ENCODE measurements at regions not wholly inside any gene's neighbourhood (a gene's known extent, or its start where the extent isn't known, plus 50 kb on each side); places are given as distances from the start of the nearest gene placed in this dataset.
"Not testable (repeated sequence)": the region's sequence is repeated elsewhere in the genome, so short reads cannot be mapped to it uniquely, and the experiment has no call there.

- Histone ChIP-seq H3K27ac (no peak overlapping the region), H3K4me3 (no peak overlapping the region), H3K4me1 (replicated peaks in 1 of 2) (peaks cover 10 to 13% of the 10 kb centered on the region in 2 donors)
- in situ Hi-C loops (cut with MboI; ENCODE audit: low pct_unique_long_range_greater_than_20kb in 2 of 9, low sequenced_read_pairs in 9 of 9, unreplicated experiment in 9 of 9): no loop called here
- 20 to 83% (median 67%) methylated on average over 1 to 4 of the region's 4 CpGs; no CpG with 5 or more reads in 5 of the 10 experiments for WGBS, 10 experiments
- ATAC-seq (replicated peaks in 6 of 8): no peak
Observed at GRCh38 chrX:13194291-13195103, 125.4 kb downstream of the ATXN3L start.

- 50 to 100% (median 74%) methylated on average over 2 to 3 of the region's 3 CpGs; no CpG with 5 or more reads in 5 of the 10 experiments for WGBS, 10 experiments
- Histone ChIP-seq H3K4me1 (replicated peaks in 1 of 2) (no peaks in the 10 kb centered on the region), H3K4me3 (no peak overlapping the region), H3K27ac (no peak overlapping the region)
- in situ Hi-C loops (cut with MboI; ENCODE audit: low pct_unique_long_range_greater_than_20kb in 2 of 9, low sequenced_read_pairs in 9 of 9, unreplicated experiment in 9 of 9): no loop called here
- ATAC-seq (replicated peaks in 6 of 8): peak in 3 of 8 experiments; percentile 33 to 58 (median 38)
Observed at GRCh38 chrX:13190051-13190450, 129.8 kb downstream of the ATXN3L start.

- Histone ChIP-seq H3K27ac (no peak overlapping the region), H3K4me3 (no peak overlapping the region), H3K4me1 (replicated peaks in 1 of 2) (no peaks in the 10 kb centered on the region)
- 44 to 100% (median 77%) methylated on average over 1 to 6 of the region's 6 CpGs; no CpG with 5 or more reads in 2 of the 10 experiments for WGBS, 10 experiments
- in situ Hi-C loops (cut with MboI; ENCODE audit: low pct_unique_long_range_greater_than_20kb in 2 of 9, low sequenced_read_pairs in 9 of 9, unreplicated experiment in 9 of 9): no loop called here
- no peak for ATAC-seq (replicated peaks in 6 of 8)
Observed at GRCh38 chrX:13189380-13189779, 130.5 kb downstream of the ATXN3L start.

GRCh38 chrX:13188731-13189309 lies 131.0 kb downstream of the ATXN3L start:
- H3K4me3 ChIP-seq: no peak overlapping the region
- ATAC-seq (replicated peaks in 6 of 8): no peak
- in situ Hi-C loops (cut with MboI; ENCODE audit: low pct_unique_long_range_greater_than_20kb in 2 of 9, low sequenced_read_pairs in 9 of 9, unreplicated experiment in 9 of 9): no loop called here
- no peaks in the 10 kb centered on the region for H3K4me1 ChIP-seq (replicated peaks in 1 of 2)
- WGBS, 10 experiments: 0 to 100% (median 72%) methylated on average over 1 to 5 of the region's 5 CpGs; no CpG with 5 or more reads in 1 of the 10 experiments
- no peak overlapping the region for H3K27ac ChIP-seq

GRCh38 chrX:13186643-13187042 lies 133.2 kb downstream of the ATXN3L start:
- H3K4me1 ChIP-seq (replicated peaks in 1 of 2); H3K27ac ChIP-seq; ATAC-seq (replicated peaks in 6 of 8); H3K4me3 ChIP-seq; in situ Hi-C loops (cut with MboI; ENCODE audit: low pct_unique_long_range_greater_than_20kb in 2 of 9, low sequenced_read_pairs in 9 of 9, unreplicated experiment in 9 of 9): not testable (repeated sequence)
- WGBS, 10 experiments: 36 to 86% methylated on average over 1 to 2 of the region's 3 CpGs; no CpG with 5 or more reads in 8 of the 10 experiments

- H3K27ac ChIP-seq: no peak overlapping the region
- in situ Hi-C loops (cut with MboI; ENCODE audit: low pct_unique_long_range_greater_than_20kb in 2 of 9, low sequenced_read_pairs in 9 of 9, unreplicated experiment in 9 of 9): no loop called here
- no peaks in the 10 kb centered on the region for H3K4me1 ChIP-seq (replicated peaks in 1 of 2)
- no peak for ATAC-seq (replicated peaks in 6 of 8)
- 55 to 100% (median 74%) methylated on average over 1 to 2 of the region's 2 CpGs; no CpG with 5 or more reads in 6 of the 10 experiments for WGBS, 10 experiments
- no peak overlapping the region for H3K4me3 ChIP-seq
Observed at GRCh38 chrX:13180807-13181206, 136.4 kb upstream of the FAM9C start.

GRCh38 chrX:13179586-13179985 lies 135.2 kb upstream of the FAM9C start:
- WGBS, 10 experiments: 80 to 100% (median 85%) methylated on average over 1 to 3 of the region's 3 CpGs; no CpG with 5 or more reads in 5 of the 10 experiments
- ATAC-seq (replicated peaks in 6 of 8): no peak
- no peak overlapping the region for H3K27ac ChIP-seq
- no peak overlapping the region for H3K4me3 ChIP-seq
- in situ Hi-C loops (cut with MboI; ENCODE audit: low pct_unique_long_range_greater_than_20kb in 2 of 9, low sequenced_read_pairs in 9 of 9, unreplicated experiment in 9 of 9): no loop called here
- H3K4me1 ChIP-seq (replicated peaks in 1 of 2): no peaks in the 10 kb centered on the region

GRCh38 chrX:13179100-13179499 lies 134.7 kb upstream of the FAM9C start:
- Histone ChIP-seq H3K27ac (no peak overlapping the region), H3K4me3 (no peak overlapping the region), H3K4me1 (replicated peaks in 1 of 2) (no peaks in the 10 kb centered on the region)
- ATAC-seq (replicated peaks in 6 of 8): no peak
- WGBS, 10 experiments: 60 to 100% methylated on average over 1 of the region's 2 CpGs; no CpG with 5 or more reads in 8 of the 10 experiments
- in situ Hi-C loops (cut with MboI; ENCODE audit: low pct_unique_long_range_greater_than_20kb in 2 of 9, low sequenced_read_pairs in 9 of 9, unreplicated experiment in 9 of 9): no loop called here

- Histone ChIP-seq H3K4me1 (replicated peaks in 1 of 2) (no peaks in the 10 kb centered on the region), H3K4me3 (no peak overlapping the region), H3K27ac (no peak overlapping the region)
- WGBS, 10 experiments: 40 to 100% (median 77%) methylated on average over 1 to 5 of the region's 6 CpGs; no CpG with 5 or more reads in 3 of the 10 experiments
- in situ Hi-C loops (cut with MboI; ENCODE audit: low pct_unique_long_range_greater_than_20kb in 2 of 9, low sequenced_read_pairs in 9 of 9, unreplicated experiment in 9 of 9): no loop called here
- peak in 3 of 8 experiments; percentile 48 to 60 (median 48) for ATAC-seq (replicated peaks in 6 of 8)
Observed at GRCh38 chrX:13177921-13178566, 133.6 kb upstream of the FAM9C start.

- in situ Hi-C loops (cut with MboI; ENCODE audit: low pct_unique_long_range_greater_than_20kb in 2 of 9, low sequenced_read_pairs in 9 of 9, unreplicated experiment in 9 of 9): no loop called here
- H3K4me3 ChIP-seq: no peak overlapping the region
- WGBS, 10 experiments: 48 to 100% (median 94%) methylated on average over 1 to 2 of the region's 2 CpGs; no CpG with 5 or more reads in 6 of the 10 experiments
- no peak overlapping the region for H3K27ac ChIP-seq
- ATAC-seq (replicated peaks in 6 of 8): no peak
- no peaks in the 10 kb centered on the region for H3K4me1 ChIP-seq (replicated peaks in 1 of 2)
Observed at GRCh38 chrX:13175056-13175455, 130.6 kb upstream of the FAM9C start.

- WGBS, 10 experiments: 20 to 100% (median 88%) methylated on average over 1 to 2 of the region's 2 CpGs; no CpG with 5 or more reads in 4 of the 10 experiments
- no peak for ATAC-seq (replicated peaks in 6 of 8)
- in situ Hi-C loops (cut with MboI; ENCODE audit: low pct_unique_long_range_greater_than_20kb in 2 of 9, low sequenced_read_pairs in 9 of 9, unreplicated experiment in 9 of 9): no loop called here
Observed at GRCh38 chrX:13170966-13171558, 126.6 kb upstream of the FAM9C start.

GRCh38 chrX:13169684-13170083 lies 125.3 kb upstream of the FAM9C start:
- no peak overlapping the region for H3K27ac ChIP-seq
- WGBS, 10 experiments: 80 to 100% (median 100%) methylated on average over 1 to 2 of the region's 2 CpGs; no CpG with 5 or more reads in 3 of the 10 experiments
- no peak overlapping the region for H3K4me3 ChIP-seq
- H3K4me1 ChIP-seq (replicated peaks in 1 of 2): peaks cover 18 to 24% of the 10 kb centered on the region in 2 donors
- no peak for ATAC-seq (replicated peaks in 6 of 8)
- in situ Hi-C loops (cut with MboI; ENCODE audit: low pct_unique_long_range_greater_than_20kb in 2 of 9, low sequenced_read_pairs in 9 of 9, unreplicated experiment in 9 of 9): no loop called here

More at GRCh38 chrX:13170966-13171558, 126.6 kb upstream of the FAM9C start:
- H3K4me3 ChIP-seq: no peak overlapping the region
- no peak overlapping the region for H3K27ac ChIP-seq
- H3K4me1 ChIP-seq (replicated peaks in 1 of 2): peaks cover 14 to 16% of the 10 kb centered on the region in 2 donors

GRCh38 chrX:13168269-13168668 lies 123.8 kb upstream of the FAM9C start:
- ATAC-seq (replicated peaks in 6 of 8): no peak
- WGBS, 10 experiments: 0 to 100% (median 85%) methylated on average over 1 to 5 of the region's 5 CpGs; no CpG with 5 or more reads in 4 of the 10 experiments
- in situ Hi-C loops (cut with MboI; ENCODE audit: low pct_unique_long_range_greater_than_20kb in 2 of 9, low sequenced_read_pairs in 9 of 9, unreplicated experiment in 9 of 9): no loop called here
- Histone ChIP-seq H3K4me1 (replicated peaks in 1 of 2) (peaks cover 27 to 29% of the 10 kb centered on the region in 2 donors), H3K27ac (no peak overlapping the region), H3K4me3 (no peak overlapping the region)
